ENCODE measurements at regions not wholly inside any gene's neighbourhood (a gene's known extent, or its start where the extent isn't known, plus 50 kb on each side); places are given as distances from the start of the nearest gene placed in this dataset.

DNA sequence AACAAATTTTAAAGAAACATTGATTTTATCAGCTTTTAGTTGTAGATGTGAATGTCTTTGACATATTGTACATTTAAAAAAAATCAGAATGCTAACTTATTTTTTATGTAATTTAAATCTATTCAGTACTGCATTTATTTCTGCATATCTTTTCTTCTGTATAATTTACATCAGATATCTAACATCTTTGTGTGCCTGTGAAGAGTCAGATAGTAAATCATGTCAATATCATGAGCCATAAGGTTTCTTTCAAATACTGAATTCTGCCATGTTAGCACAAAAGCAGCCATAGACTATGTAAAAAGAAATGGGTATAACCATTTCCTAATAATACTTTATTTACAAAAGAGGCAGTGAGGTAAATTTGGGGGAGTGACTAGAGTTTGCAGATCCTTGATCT, 1829.2 kb downstream of the NCAM2 start:
- TF ChIP-seq, protein P1, sequence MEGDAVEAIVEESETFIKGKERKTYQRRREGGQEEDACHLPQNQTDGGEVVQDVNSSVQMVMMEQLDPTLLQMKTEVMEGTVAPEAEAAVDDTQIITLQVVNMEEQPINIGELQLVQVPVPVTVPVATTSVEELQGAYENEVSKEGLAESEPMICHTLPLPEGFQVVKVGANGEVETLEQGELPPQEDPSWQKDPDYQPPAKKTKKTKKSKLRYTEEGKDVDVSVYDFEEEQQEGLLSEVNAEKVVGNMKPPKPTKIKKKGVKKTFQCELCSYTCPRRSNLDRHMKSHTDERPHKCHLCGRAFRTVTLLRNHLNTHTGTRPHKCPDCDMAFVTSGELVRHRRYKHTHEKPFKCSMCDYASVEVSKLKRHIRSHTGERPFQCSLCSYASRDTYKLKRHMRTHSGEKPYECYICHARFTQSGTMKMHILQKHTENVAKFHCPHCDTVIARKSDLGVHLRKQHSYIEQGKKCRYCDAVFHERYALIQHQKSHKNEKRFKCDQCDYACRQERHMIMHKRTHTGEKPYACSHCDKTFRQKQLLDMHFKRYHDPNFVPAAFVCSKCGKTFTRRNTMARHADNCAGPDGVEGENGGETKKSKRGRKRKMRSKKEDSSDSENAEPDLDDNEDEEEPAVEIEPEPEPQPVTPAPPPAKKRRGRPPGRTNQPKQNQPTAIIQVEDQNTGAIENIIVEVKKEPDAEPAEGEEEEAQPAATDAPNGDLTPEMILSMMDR (IDR thresholded peaks at IDR 0.05), result no peak
- Histone ChIP-seq H3K9me3 (replicated peaks in 1 of 2; ENCODE audit: control insufficient read depth in 1 of 2, insufficient read depth in 1 of 2, low read length in 2 of 2) (peaks cover 10 to 12% of the 10 kb centered on the region in 2 donors), H3K9ac (ENCODE audit: insufficient read depth, low read length, poor library complexity, severe bottlenecking) (no peak overlapping the region), H3K4me1 (ENCODE audit: control insufficient read depth in 1 of 2, insufficient read depth in 2 of 2, low read length in 2 of 2) (no peaks in the 10 kb centered on the region), H3K27ac (ENCODE audit: low read depth in 1 of 2, low read length in 2 of 2) (no peak overlapping the region), H3K27me3 (ENCODE audit: control insufficient read depth in 2 of 2, insufficient read depth in 2 of 2, low read length in 2 of 2) (no peaks in the 10 kb centered on the region), H3K4me2 (replicated peaks; ENCODE audit: extremely low read depth, low read length, poor library complexity, severe bottlenecking) (no peak overlapping the region), H2AFZ (ENCODE audit: insufficient read depth, low read depth, low read length, poor library complexity, severe bottlenecking) (no peak overlapping the region), H3K4me3 (replicated peaks in 1 of 3; ENCODE audit: low read depth in 2 of 3, low read length in 3 of 3) (no peak overlapping the region), H3K79me2 (ENCODE audit: insufficient read depth, low read length) (no peaks in the 10 kb centered on the region), H3K36me3 (replicated peaks in 1 of 2; ENCODE audit: control insufficient read depth in 1 of 2, insufficient read depth in 2 of 2, low read length in 2 of 2) (no peaks in the 10 kb centered on the region), H4K20me1 (ENCODE audit: insufficient read depth, low read length) (no peaks in the 10 kb centered on the region)
- Mint-ChIP-seq H3K27me3 (ENCODE audit: low read depth in 3 of 3) (no peaks in the 10 kb centered on the region), H3K36me3 (no peaks in the 10 kb centered on the region), H3K4me1 (no peaks in the 10 kb centered on the region), H3K27ac (no peak overlapping the region), H3K9me3 (peaks cover 8 to 16% (median 10%) of the 10 kb centered on the region in 7 donors), H3K4me3 (no peak overlapping the region)
- DNase-seq, result no peak
- intact Hi-C loops (cut with micrococcal nuclease), result no loop called here

DNA sequence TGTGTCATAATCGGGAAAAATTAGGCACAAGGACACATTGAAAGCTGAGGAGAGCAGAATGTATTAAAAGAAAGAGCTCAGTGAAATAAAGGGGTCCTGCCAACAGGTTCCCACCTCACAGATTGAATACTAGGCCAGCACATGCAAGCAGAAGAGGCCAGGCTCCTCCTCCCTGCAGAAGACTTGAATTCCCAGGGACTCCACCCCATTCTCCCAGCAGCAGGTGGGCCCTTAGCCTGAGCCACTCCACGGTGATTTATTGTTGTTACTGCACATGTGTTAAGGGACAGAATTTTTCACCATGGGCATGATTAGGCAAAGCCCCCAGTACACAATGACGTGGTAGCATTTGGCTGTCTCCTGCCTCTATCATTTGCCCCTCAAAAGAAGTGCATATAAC, 1844.7 kb downstream of the NCAM2 start:
- intact Hi-C loops (cut with micrococcal nuclease), result no loop called here
- Histone ChIP-seq H3K36me3 (replicated peaks in 1 of 2; ENCODE audit: control insufficient read depth in 1 of 2, insufficient read depth in 2 of 2, low read length in 2 of 2) (no peaks in the 10 kb centered on the region), H3K27ac (ENCODE audit: low read depth in 1 of 2, low read length in 2 of 2) (no peak overlapping the region), H3K9me3 (replicated peaks in 1 of 2; ENCODE audit: control insufficient read depth in 1 of 2, insufficient read depth in 1 of 2, low read length in 2 of 2) (peaks cover 29 to 38% of the 10 kb centered on the region in 2 donors), H4K20me1 (ENCODE audit: insufficient read depth, low read length) (no peaks in the 10 kb centered on the region), H3K4me3 (replicated peaks in 1 of 3; ENCODE audit: low read depth in 2 of 3, low read length in 3 of 3) (no peak overlapping the region), H2AFZ (ENCODE audit: insufficient read depth, low read depth, low read length, poor library complexity, severe bottlenecking) (no peak overlapping the region), H3K4me2 (replicated peaks; ENCODE audit: extremely low read depth, low read length, poor library complexity, severe bottlenecking) (no peak overlapping the region), H3K9ac (ENCODE audit: insufficient read depth, low read length, poor library complexity, severe bottlenecking) (no peak overlapping the region), H3K79me2 (ENCODE audit: insufficient read depth, low read length) (no peaks in the 10 kb centered on the region), H3K4me1 (ENCODE audit: control insufficient read depth in 1 of 2, insufficient read depth in 2 of 2, low read length in 2 of 2) (no peaks in the 10 kb centered on the region), H3K27me3 (ENCODE audit: control insufficient read depth in 2 of 2, insufficient read depth in 2 of 2, low read length in 2 of 2) (no peaks in the 10 kb centered on the region)
- H3K27me3 Mint-ChIP-seq (ENCODE audit: low read depth in 3 of 3), result no peaks in the 10 kb centered on the region
- H3K9me3 Mint-ChIP-seq, result peaks cover 8 to 31% (median 13%) of the 10 kb centered on the region in 7 donors
- WGBS (ENCODE audit: insufficient coverage), result 57% methylated on average over 1 of the region's 3 CpGs
- H3K4me3 Mint-ChIP-seq, result no peak overlapping the region
- TF ChIP-seq, protein P1 (IDR thresholded peaks at IDR 0.05), result no peak
- DNase-seq, result no peak
- H3K36me3 Mint-ChIP-seq, result no peaks in the 10 kb centered on the region
- H3K27ac Mint-ChIP-seq, result no peak overlapping the region
- H3K4me1 Mint-ChIP-seq, result no peaks in the 10 kb centered on the region
